Right lobe of liver (tissue), 6 donors: ENCODE measurements at regions not wholly inside any gene's neighbourhood (a gene's known extent, or its start where the extent isn't known, plus 50 kb on each side); places are given as distances from the start of the nearest gene placed in this dataset.
"Not testable (repeated sequence)": the region's sequence is repeated elsewhere in the genome, so short reads cannot be mapped to it uniquely, and the experiment has no call there.

Experiments
- ATAC-seq, 4 donors: fragments of 200-7000 bp; cut with Tn5 transposase; one replicate each; pipeline ENCODE4 v1.9.1; 2020; ENCODE audit warnings: mild to moderate bottlenecking in 4 of 4, moderate library complexity in 4 of 4
- DNase-seq, 3 donors: peaks; one replicate each; pipeline ENCODE4 v3.0.0-alpha.2; 2020
- H3K27ac ChIP-seq, 3 donors: fragments of 200-600 bp; one replicate each; pipeline ENCODE4 v1.8.0; 2022
- H3K27me3 ChIP-seq, 2 donors: fragments of 200-600 bp; one replicate each; pipeline ENCODE4 v1.8.0; 2022
- H3K36me3 ChIP-seq, 4 donors: fragments of 200-600 bp; sonication (generic) in 1 of 4; one replicate each; pipeline versions ENCODE4 v1.5.1 to v1.8.0; 2017 to 2022; ENCODE audit warnings: control low read depth in 1 of 4
- H3K4me1 ChIP-seq, 4 donors: fragments of 200-600 bp; sonication (generic) in 1 of 4; one replicate each; pipeline versions ENCODE4 v1.5.1 to v1.8.0; 2017 to 2022; ENCODE audit warnings: control low read depth in 1 of 4
- H3K4me3 ChIP-seq, 3 donors: fragments of 200-600 bp; one replicate each; pipeline ENCODE4 v1.8.0; 2022
- H3K9me3 ChIP-seq, 4 donors: fragments of 200-600 bp; sonication (generic) in 1 of 4; one replicate each; pipeline versions ENCODE4 v1.5.1 to v1.8.0; 2017 to 2022; ENCODE audit warnings: control low read depth in 1 of 4
- POLR2A ChIP-seq: fragments of 450-650 bp; IDR thresholded peaks from one replicate; pipeline ENCODE4 v1.6.1; 2017; ENCODE audit warnings: antibody characterized with exemption, mild to moderate bottlenecking
- WGBS: methylation state at CpG from one replicate; pipeline ENCODE4 v1.1.6; 2018; ENCODE audit warnings: low coverage, low lambda C conversion rate; ENCODE audit not compliant: insufficient coverage; ENCODE audit errors: missing lambda C conversion rate; 5-methylcytosine and 5-hydroxymethylcytosine counted together
- intact Hi-C, 2 donors: fragments of 100-400 bp; cut with DNase I; formaldehyde crosslinking; loops; one replicate each; pipeline versions ENCODE4 v1.11.2 to v1.14.1; 2022
- TF ChIP-seq, protein P1 (sequence below), 4 donors: fragments of 200-600 bp in 3 of 4; fragments of 450-650 bp in 1 of 4; IDR thresholded peaks; one replicate each; pipeline versions ENCODE4 v1.5.1 to v1.8.0; 2016 to 2022; ENCODE audit warnings: antibody characterized with exemption in 4 of 4, mild to moderate bottlenecking in 2 of 4
- donor health status: DM: no; HTN: yes; CAD: no.
- donor health status: DM: no; HTN: no; CAD: no.
- donor health status: DM: no; HTN: no; CAD: no.
- donor health status: DM: no; HTN: yes; CAD: no.
- donor health status: DM: no; HTN: yes; CAD: no.

GRCh38 chr22:12601870-12602779 is 2925.9 kb upstream of the OR11H1 start:
- Histone ChIP-seq H3K27ac (no peak overlapping the region), H3K36me3 (no peaks in the 10 kb centered on the region), H3K27me3 (peaks cover 0 to 3% of the 10 kb centered on the region in 2 donors), H3K4me3 (peak overlapping the region in 1 of 3 donors; percentile 25), H3K9me3 (no peaks in the 10 kb centered on the region), H3K4me1 (no peaks in the 10 kb centered on the region)
- intact Hi-C loops: no loop called here
- peak in 2 of 3 donors; percentile 53 to 65 for DNase-seq
- WGBS: 62% methylated on average over 64 of the region's 75 CpGs
- peak in 1 of 4 donors; percentile 49 for ATAC-seq
- TF ChIP-seq POLR2A: no peak
- TF ChIP-seq, protein P1, sequence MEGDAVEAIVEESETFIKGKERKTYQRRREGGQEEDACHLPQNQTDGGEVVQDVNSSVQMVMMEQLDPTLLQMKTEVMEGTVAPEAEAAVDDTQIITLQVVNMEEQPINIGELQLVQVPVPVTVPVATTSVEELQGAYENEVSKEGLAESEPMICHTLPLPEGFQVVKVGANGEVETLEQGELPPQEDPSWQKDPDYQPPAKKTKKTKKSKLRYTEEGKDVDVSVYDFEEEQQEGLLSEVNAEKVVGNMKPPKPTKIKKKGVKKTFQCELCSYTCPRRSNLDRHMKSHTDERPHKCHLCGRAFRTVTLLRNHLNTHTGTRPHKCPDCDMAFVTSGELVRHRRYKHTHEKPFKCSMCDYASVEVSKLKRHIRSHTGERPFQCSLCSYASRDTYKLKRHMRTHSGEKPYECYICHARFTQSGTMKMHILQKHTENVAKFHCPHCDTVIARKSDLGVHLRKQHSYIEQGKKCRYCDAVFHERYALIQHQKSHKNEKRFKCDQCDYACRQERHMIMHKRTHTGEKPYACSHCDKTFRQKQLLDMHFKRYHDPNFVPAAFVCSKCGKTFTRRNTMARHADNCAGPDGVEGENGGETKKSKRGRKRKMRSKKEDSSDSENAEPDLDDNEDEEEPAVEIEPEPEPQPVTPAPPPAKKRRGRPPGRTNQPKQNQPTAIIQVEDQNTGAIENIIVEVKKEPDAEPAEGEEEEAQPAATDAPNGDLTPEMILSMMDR (IDR thresholded peaks at IDR 0.05): no peak

DNA sequence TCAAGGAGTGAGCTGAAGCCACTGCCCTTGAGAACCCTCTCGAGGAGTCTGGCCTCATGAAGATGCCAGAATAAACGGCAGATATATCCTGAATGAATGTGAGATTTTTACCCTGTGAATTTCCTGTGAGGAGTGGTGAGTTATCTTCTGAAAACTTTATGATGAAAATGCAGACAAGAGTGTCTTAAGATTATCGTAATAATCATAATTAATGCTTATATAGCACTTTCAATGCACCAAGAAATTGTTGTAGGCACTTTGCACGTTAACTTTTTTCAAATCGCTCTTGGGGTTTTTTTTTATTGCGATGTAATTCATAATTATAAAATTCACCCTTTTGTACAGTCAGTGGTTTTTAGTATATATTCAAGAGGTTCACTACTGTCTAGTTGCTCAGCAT is 2924.6 kb upstream of the OR11H1 start:
- H3K36me3 ChIP-seq, H3K27me3 ChIP-seq, H3K9me3 ChIP-seq, DNase-seq, intact Hi-C loops, H3K4me3 ChIP-seq, ATAC-seq, H3K4me1 ChIP-seq, H3K27ac ChIP-seq: not testable (repeated sequence)
- 46% methylated on average over 6 of the region's 6 CpGs for WGBS

- H3K9me3 ChIP-seq, DNase-seq, intact Hi-C loops, H3K4me3 ChIP-seq, H3K27me3 ChIP-seq, H3K4me1 ChIP-seq, H3K27ac ChIP-seq, H3K36me3 ChIP-seq, ATAC-seq: not testable (repeated sequence)
Observed at GRCh38 chr22:12603833-12604232, 2924.2 kb upstream of the OR11H1 start.

GRCh38 chr22:12608454-12608853 is 2919.5 kb upstream of the OR11H1 start:
- 59% methylated on average over 9 of the region's 9 CpGs for WGBS
- DNase-seq, H3K9me3 ChIP-seq, H3K4me1 ChIP-seq, H3K4me3 ChIP-seq, H3K27ac ChIP-seq, H3K36me3 ChIP-seq, intact Hi-C loops, ATAC-seq, H3K27me3 ChIP-seq: not testable (repeated sequence)

- Histone ChIP-seq H3K36me3 (no peaks in the 10 kb centered on the region), H3K4me3 (no peak overlapping the region), H3K9me3 (peaks cover 0 to 4% (median 0%) of the 10 kb centered on the region in 4 donors), H3K4me1 (no peaks in the 10 kb centered on the region), H3K27ac (no peak overlapping the region), H3K27me3 (peaks cover 0 to 3% of the 10 kb centered on the region in 2 donors)
- intact Hi-C loops: no loop called here
- 46% methylated on average over 3 of the region's 3 CpGs for WGBS
- TF ChIP-seq, protein P1 (IDR thresholded peaks at IDR 0.05): no peak
- TF ChIP-seq POLR2A: no peak
- DNase-seq (no peak), ATAC-seq (no peak)
Observed at GRCh38 chr22:12613199-12613598, 2914.8 kb upstream of the OR11H1 start.

- ATAC-seq, H3K27ac ChIP-seq, H3K9me3 ChIP-seq, intact Hi-C loops, DNase-seq, H3K4me3 ChIP-seq, H3K27me3 ChIP-seq, H3K36me3 ChIP-seq, H3K4me1 ChIP-seq: not testable (repeated sequence)
- WGBS: 23% methylated on average over 4 of the region's 4 CpGs
Observed at GRCh38 chr22:12613907-12614306, 2914.1 kb upstream of the OR11H1 start.

GRCh38 chr22:12626894-12627293 is 2901.1 kb upstream of the OR11H1 start:
- 34% methylated on average over 4 of the region's 4 CpGs for WGBS
- H3K9me3 ChIP-seq: not testable (repeated sequence)

GRCh38 chr22:12629815-12630214 is 2898.2 kb upstream of the OR11H1 start:
- H3K4me1 ChIP-seq, H3K36me3 ChIP-seq, H3K27me3 ChIP-seq, H3K9me3 ChIP-seq, intact Hi-C loops, H3K27ac ChIP-seq, H3K4me3 ChIP-seq, ATAC-seq, DNase-seq: not testable (repeated sequence)
- WGBS: 25% methylated on average over 2 of the region's 2 CpGs

More at GRCh38 chr22:12626894-12627293, 2901.1 kb upstream of the OR11H1 start:
- ATAC-seq, intact Hi-C loops, H3K27ac ChIP-seq, H3K27me3 ChIP-seq, H3K4me3 ChIP-seq, H3K4me1 ChIP-seq, H3K36me3 ChIP-seq, DNase-seq: not testable (repeated sequence)
